SU-DHL-6 (cell line): ENCODE measurements at regions not wholly inside any gene's neighbourhood (a gene's known extent, or its start where the extent isn't known, plus 50 kb on each side); places are given as distances from the start of the nearest gene placed in this dataset.

ENCODE experiments used
- H2AFZ ChIP-seq: fragments of 200-600 bp; sonication (generic); 2 replicates; pipeline ENCODE4 v1.6.1; 2014; ENCODE audit warnings: low read depth, mild to moderate bottlenecking, moderate library complexity, mixed read lengths, antibody characterized with exemption, low read length; ENCODE audit not compliant: severe bottlenecking
- H3F3A ChIP-seq: fragments of 200-600 bp; shearing (Covaris generic); 2 replicates; pipeline ENCODE4 v1.6.0; 2016; ENCODE audit warnings: antibody characterized with exemption, mild to moderate bottlenecking; ENCODE audit not compliant: insufficient read depth
- H3K27ac ChIP-seq: fragments of 200-600 bp; sonication (generic); 2 replicates; pipeline ENCODE4 v1.5.1; 2016; ENCODE audit warnings: low read depth, mild to moderate bottlenecking, low read length, moderate library complexity, mixed read lengths
- H3K27me3 ChIP-seq: fragments of 200-600 bp; sonication (generic), shearing (Covaris generic); 2 replicates; pipeline ENCODE4 v1.6.0; 2014; ENCODE audit warnings: mild to moderate bottlenecking, low read length
- H3K36me3 ChIP-seq: fragments of 200-600 bp; sonication (generic); 2 replicates; pipeline ENCODE4 v1.6.1; 2014; ENCODE audit warnings: mild to moderate bottlenecking, low read length, mixed read lengths
- H3K4me2 ChIP-seq: fragments of 300-600, 200-600 bp; shearing (Covaris generic), sonication (generic); 2 replicates; pipeline ENCODE4 v1.6.0; 2014; ENCODE audit warnings: low read length, low read depth, mild to moderate bottlenecking; ENCODE audit not compliant: poor library complexity, severe bottlenecking
- H3K4me3 ChIP-seq: fragments of 200-600 bp; sonication (generic); 2 replicates; pipeline ENCODE4 v1.5.1; 2014; ENCODE audit warnings: antibody characterized with exemption, low read length, mild to moderate bottlenecking, mixed read lengths; ENCODE audit not compliant: insufficient read depth, poor library complexity, severe bottlenecking
- H3K79me2 ChIP-seq: fragments of 200-600 bp; sonication (generic); 2 replicates; pipeline ENCODE4 v1.6.1; 2014; ENCODE audit warnings: mild to moderate bottlenecking, low read length, moderate library complexity; ENCODE audit not compliant: insufficient read depth
- H3K9ac ChIP-seq: fragments of 200-600 bp; sonication (generic); 2 replicates; pipeline ENCODE4 v1.7.0; 2014; ENCODE audit warnings: mild to moderate bottlenecking, low read length
- H3K9me2 ChIP-seq: fragments of 200-600 bp; sonication (generic); replicated peaks from 2 replicates; pipeline ENCODE4 v1.6.1; 2014; ENCODE audit warnings: low read length; ENCODE audit not compliant: insufficient read depth
- H3K9me3 ChIP-seq: fragments of 200-600 bp; sonication (generic); 2 replicates; pipeline ENCODE4 v1.6.1; 2014; ENCODE audit warnings: low read length, mixed read lengths; ENCODE audit not compliant: insufficient read depth
- H4K20me1 ChIP-seq: fragments of 200-600 bp; sonication (generic); 2 replicates; pipeline ENCODE4 v1.6.1; 2014; ENCODE audit warnings: low read depth, mild to moderate bottlenecking, antibody characterized with exemption, low read length, moderate library complexity, mixed read lengths
- CTCF ChIP-seq: fragments of 200-600 bp; sonication (generic); IDR thresholded peaks from one replicate; pipeline ENCODE4 v1.5.1; 2017; ENCODE audit warnings: antibody characterized with exemption, mild to moderate bottlenecking, low read length, moderate library complexity; ENCODE audit not compliant: insufficient read depth, poor library complexity, severe bottlenecking
- EZH2phosphoT487 ChIP-seq: fragments of 200-600 bp; sonication (generic), shearing (Covaris generic); conservative IDR thresholded peaks from 2 replicates; pipeline ENCODE4 v1.6.1; 2018; ENCODE audit warnings: mild to moderate bottlenecking, antibody characterized with exemption, low read length, moderate library complexity, mixed read lengths

GRCh38 chr2:41764131-41764530 is 283.7 kb upstream of the PKDCC start:
- H3K9me3 ChIP-seq = no peaks in the 10 kb centered on the region
- H3K27me3 ChIP-seq = no peaks in the 10 kb centered on the region
- no peaks in the 10 kb centered on the region for H3K36me3 ChIP-seq
- H3K79me2 ChIP-seq = no peaks in the 10 kb centered on the region
- H4K20me1 ChIP-seq = no peaks in the 10 kb centered on the region
- no peak for TF ChIP-seq CTCF
- no peak for TF ChIP-seq EZH2phosphoT487
- H3K27ac ChIP-seq = no peak overlapping the region
- H3K4me2 ChIP-seq = no peak overlapping the region
- H3F3A ChIP-seq = no peaks in the 10 kb centered on the region
- H3K9ac ChIP-seq = no peak overlapping the region
- H3K4me3 ChIP-seq = no peak overlapping the region
- H3K9me2 ChIP-seq = no peaks in the 10 kb centered on the region
- H2AFZ ChIP-seq = no peak overlapping the region

- no peak for TF ChIP-seq CTCF
- TF ChIP-seq EZH2phosphoT487 = no peak
- Histone ChIP-seq H3K4me2 (no peak overlapping the region), H3K27ac (no peak overlapping the region), H3K27me3 (no peaks in the 10 kb centered on the region), H3K36me3 (no peaks in the 10 kb centered on the region), H3F3A (no peaks in the 10 kb centered on the region), H4K20me1 (no peaks in the 10 kb centered on the region), H3K9ac (no peak overlapping the region), H3K79me2 (no peaks in the 10 kb centered on the region), H3K9me3 (no peaks in the 10 kb centered on the region), H3K4me3 (no peak overlapping the region), H2AFZ (no peak overlapping the region), H3K9me2 (no peaks in the 10 kb centered on the region)
Measured at GRCh38 chr2:41764919-41765318, 282.9 kb upstream of the PKDCC start.

GRCh38 chr2:41768310-41768709 is 279.5 kb upstream of the PKDCC start:
- H3K9me2 ChIP-seq = no peaks in the 10 kb centered on the region
- no peak overlapping the region for H3K4me3 ChIP-seq
- TF ChIP-seq EZH2phosphoT487 (no peak), CTCF (no peak)
- no peak overlapping the region for H3K27ac ChIP-seq
- no peaks in the 10 kb centered on the region for H4K20me1 ChIP-seq
- H2AFZ ChIP-seq = no peak overlapping the region
- H3K4me2 ChIP-seq = no peak overlapping the region
- H3K79me2 ChIP-seq = no peaks in the 10 kb centered on the region
- no peaks in the 10 kb centered on the region for H3K27me3 ChIP-seq
- H3K36me3 ChIP-seq = no peaks in the 10 kb centered on the region
- H3F3A ChIP-seq = no peaks in the 10 kb centered on the region
- no peak overlapping the region for H3K9ac ChIP-seq
- no peaks in the 10 kb centered on the region for H3K9me3 ChIP-seq

- no peak overlapping the region for H3K9ac ChIP-seq
Measured at GRCh38 chr2:41771710-41772109, 276.1 kb upstream of the PKDCC start.

More at GRCh38 chr2:41771710-41772109, 276.1 kb upstream of the PKDCC start:
- Histone ChIP-seq H3F3A (no peaks in the 10 kb centered on the region), H3K36me3 (no peaks in the 10 kb centered on the region), H3K9me3 (no peaks in the 10 kb centered on the region), H3K9me2 (no peaks in the 10 kb centered on the region), H3K4me2 (no peak overlapping the region), H3K4me3 (no peak overlapping the region), H2AFZ (no peak overlapping the region), H3K79me2 (no peaks in the 10 kb centered on the region), H4K20me1 (no peaks in the 10 kb centered on the region), H3K27ac (no peak overlapping the region), H3K27me3 (no peaks in the 10 kb centered on the region)
- TF ChIP-seq CTCF (no peak), EZH2phosphoT487 (no peak)
